ENCODE measurements at regions not wholly inside any gene's neighbourhood (a gene's known extent, or its start where the extent isn't known, plus 50 kb on each side); places are given as distances from the start of the nearest gene placed in this dataset.
A peak's percentile ranks its signal among the peaks of the same experiment; 100 is the strongest.
"Not testable (repeated sequence)": the region's sequence is repeated elsewhere in the genome, so short reads cannot be mapped to it uniquely, and the experiment has no call there.

GRCh38 chr17:62149961-62150360, 84.9 kb upstream of the MED13 start:
- DNase-seq = no peak

GRCh38 chr17:62147284-62147683, 82.2 kb upstream of the MED13 start:
- no peak for DNase-seq

GRCh38 chr17:62140836-62141235, 75.8 kb upstream of the MED13 start:
- DNase-seq = peak; percentile 92

- no peak for DNase-seq
Observed at GRCh38 chr17:62140376-62140775, 75.3 kb upstream of the MED13 start.

GRCh38 chr17:62139690-62140354, 74.7 kb upstream of the MED13 start:
- not testable (repeated sequence) for DNase-seq

- no peak for DNase-seq
Observed at GRCh38 chr17:62139141-62139540, 74.1 kb upstream of the MED13 start.

- peak; percentile 36 for DNase-seq
Observed at GRCh38 chr17:62138676-62139121, 73.6 kb upstream of the MED13 start.

GRCh38 chr17:62137734-62138624, 72.9 kb upstream of the MED13 start:
- not testable (repeated sequence) for DNase-seq

GRCh38 chr17:62137013-62137733, 72.1 kb upstream of the MED13 start:
- not testable (repeated sequence) for DNase-seq

GRCh38 chr17:62135742-62136141, 70.7 kb upstream of the MED13 start:
- no peak for DNase-seq

GRCh38 chr17:62135096-62135495, 70.0 kb upstream of the MED13 start:
- DNase-seq = not testable (repeated sequence)

GRCh38 chr17:62134397-62134796, 69.3 kb upstream of the MED13 start:
- no peak for DNase-seq

- not testable (repeated sequence) for DNase-seq
Observed at GRCh38 chr17:62131271-62131670, 66.2 kb upstream of the MED13 start.

GRCh38 chr17:62130739-62131138, 65.7 kb upstream of the MED13 start:
- DNase-seq = no peak

- peak; percentile 20 for DNase-seq
Observed at GRCh38 chr17:62126292-62126691, 61.2 kb upstream of the MED13 start.

- DNase-seq = no peak
Observed at GRCh38 chr17:62125307-62125706, 60.2 kb upstream of the MED13 start.

- no peak for DNase-seq
Observed at GRCh38 chr17:62121025-62121730, 56.1 kb upstream of the MED13 start.

GRCh38 chr17:62119373-62119772, 54.3 kb upstream of the MED13 start:
- DNase-seq = no peak
